Activated effector memory CD4-positive, alpha-beta T cell treated with anti-CD3 and anti-CD28 coated beads, Interleukin-2, amount 50 U/mL, for 16 hours (primary cell): ENCODE measurements at regions not wholly inside any gene's neighbourhood (a gene's known extent, or its start where the extent isn't known, plus 50 kb on each side); places are given as distances from the start of the nearest gene placed in this dataset.

Experiments used
- DNase-seq: peaks from one replicate; pipeline ENCODE4 v3.0.0-alpha.2; 2020

DNA sequence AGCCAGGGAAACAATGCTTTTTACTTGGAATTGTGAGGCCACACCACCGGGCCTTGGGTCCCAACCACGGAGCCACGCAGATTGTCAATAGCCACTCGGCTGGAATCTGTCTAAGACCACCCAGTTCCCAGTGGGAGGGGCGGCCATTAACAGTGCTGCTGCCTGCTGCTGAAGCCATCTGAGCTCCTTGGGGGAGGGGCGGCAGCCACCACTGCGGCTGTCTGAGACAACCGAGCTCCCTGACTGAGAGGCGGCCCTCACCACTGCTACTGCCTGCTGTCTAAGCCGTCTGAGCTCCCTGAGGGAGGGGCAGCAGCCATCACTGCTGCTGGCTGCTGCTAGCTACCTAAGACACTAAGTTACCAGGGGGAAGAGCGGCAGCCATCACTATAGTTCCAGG lies 64.3 kb downstream of the DMRTA2 start:
- no peak for DNase-seq

DNA sequence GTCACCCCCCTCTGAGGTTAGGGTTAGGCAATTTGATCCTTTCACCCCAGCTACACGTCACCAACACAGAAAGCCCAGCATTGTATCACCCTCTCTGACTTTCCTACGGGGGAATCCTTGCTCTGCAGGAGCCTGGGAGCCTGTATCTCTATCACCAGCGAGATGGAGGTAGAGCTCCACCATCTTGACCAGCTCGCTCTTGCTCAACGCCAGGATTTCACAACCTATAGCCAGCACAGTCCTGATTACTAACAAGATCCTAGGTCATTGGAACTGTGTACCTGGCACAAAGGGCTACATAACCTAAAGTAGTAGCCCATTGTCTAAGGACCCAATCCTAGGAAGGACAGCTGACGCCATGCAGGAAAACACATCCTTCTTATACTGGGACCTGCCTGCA lies 66.1 kb downstream of the DMRTA2 start:
- no peak for DNase-seq

DNA sequence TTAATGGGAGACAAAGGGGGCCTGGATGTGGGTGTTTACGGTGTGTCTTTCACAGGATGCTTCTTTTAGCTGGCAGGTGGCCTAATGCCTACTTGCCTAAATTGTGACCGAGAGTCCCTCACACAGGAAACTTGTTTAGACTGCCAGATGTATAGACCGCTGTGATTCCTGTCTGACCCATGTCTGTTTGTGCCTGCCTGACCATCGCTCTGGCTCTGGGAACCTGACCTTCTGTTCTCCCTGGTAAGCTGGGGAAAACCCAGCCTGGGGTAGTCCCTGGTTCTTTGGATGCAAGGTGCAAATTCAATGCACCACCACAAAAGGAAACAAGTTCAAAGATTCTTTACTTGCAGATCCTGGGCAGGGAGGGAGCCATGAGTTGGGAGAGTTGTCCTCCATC lies 68.4 kb downstream of the DMRTA2 start:
- DNase-seq = no peak

DNA sequence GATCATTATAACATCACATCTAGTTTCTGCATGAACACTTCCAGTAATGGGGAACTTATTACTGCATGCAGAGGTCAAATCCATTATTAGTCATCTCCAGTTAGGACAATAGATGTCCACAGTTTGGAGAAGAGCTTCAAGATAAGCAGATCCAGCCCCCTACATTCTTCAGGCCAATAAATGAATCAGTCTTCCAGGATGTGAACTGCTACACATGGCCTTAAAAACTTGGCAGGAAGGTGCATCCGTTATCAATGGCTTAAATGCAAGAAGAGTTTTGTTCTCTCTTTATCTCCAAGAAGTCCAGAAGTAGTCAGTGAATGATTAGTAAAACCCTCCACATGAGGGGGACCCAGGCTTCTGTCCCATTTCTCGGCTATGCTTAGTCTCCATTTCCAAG lies 70.8 kb downstream of the DMRTA2 start:
- DNase-seq = no peak

DNA sequence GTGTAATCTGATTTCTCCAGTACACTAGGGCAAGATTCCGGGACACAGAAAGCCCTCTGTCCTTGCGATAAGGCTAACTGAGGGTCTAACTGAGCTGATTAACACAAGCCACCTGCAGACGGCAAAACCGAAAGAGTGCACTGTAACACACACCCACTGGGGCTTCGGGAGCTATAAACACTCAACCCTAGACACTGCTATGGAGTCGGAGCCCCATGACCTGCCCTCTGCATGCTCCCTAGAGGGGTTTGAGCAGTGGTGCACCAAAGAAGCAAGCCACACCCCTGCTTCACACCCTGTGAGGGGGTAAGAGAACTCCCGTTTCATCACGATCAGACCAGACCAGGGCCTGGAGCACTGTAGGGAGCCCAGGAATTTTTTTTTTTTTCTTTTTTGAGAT lies 72.4 kb downstream of the DMRTA2 start:
- no peak for DNase-seq

DNA sequence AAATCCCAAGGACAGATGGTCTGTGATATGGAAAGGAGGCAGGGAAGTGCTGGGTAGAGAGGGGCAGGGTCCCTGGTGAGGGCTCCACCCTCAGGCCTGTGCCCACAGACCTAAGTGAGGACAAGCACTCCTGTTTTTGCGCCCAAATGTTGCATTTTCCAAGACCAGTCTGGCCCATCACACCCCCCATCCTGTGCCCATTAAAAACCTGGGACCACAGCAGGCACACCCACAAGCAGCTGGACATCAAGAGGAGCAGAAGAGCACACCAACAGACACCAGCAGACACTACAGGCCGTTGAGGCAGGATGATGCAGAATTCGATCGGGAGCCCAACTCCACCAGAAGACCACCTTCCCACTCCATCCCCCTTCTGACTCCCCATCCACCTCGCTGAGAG lies 72.8 kb downstream of the DMRTA2 start:
- DNase-seq = no peak

DNA sequence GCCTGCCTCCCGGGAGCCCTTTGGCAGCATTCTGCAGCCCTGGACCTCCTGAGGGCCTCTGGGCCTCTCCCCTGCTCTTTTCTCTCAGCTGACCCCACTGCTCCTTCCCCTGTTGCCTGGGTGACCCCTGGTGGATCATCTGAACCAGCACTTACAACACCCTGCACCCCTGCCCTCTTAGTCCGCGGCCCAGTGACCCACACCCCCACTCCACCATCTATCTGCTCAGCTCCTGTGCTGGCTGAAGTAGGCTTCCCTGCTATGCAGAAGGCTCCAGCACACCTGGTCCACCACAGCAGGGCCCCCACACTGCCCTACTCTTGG lies 74.0 kb downstream of the DMRTA2 start:
- DNase-seq = no peak

DNA sequence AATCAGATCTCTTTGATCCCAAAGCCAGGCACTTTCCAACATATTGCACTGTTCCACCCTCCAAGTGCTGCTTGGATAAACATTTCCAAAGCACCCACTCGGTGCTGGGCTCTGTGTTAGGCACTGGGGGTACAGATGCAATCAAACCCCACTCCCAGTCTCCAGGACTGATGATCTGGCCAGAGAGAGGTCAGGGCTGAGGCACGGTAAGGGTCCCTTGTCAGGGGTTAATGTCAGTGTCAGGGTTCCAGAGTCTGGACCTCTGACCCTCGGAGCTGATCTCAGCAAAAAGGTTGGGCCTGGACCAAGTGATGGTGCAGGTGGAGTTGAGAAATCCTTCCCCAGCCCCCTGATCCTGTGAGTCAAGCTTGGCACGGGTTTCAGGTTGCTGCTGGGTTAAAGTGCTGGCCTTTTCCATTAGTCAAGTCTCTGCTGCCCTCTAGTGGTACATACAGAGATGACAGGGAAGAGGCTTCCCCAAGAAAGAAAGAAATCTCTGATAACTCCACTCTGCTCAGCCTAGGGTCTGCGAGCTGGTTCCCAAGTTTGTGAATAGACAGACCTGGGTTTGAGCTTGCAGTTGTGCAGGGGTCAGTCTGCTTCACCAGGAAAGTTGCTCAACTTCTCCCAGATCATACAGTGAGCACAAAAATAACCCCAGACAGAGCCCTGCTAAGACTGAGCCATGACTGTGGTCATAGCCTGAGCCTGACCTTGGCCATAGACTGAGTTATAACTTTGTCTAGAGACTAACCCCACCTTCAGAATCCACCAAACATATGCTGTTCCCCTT lies 74.6 kb downstream of the DMRTA2 start:
- DNase-seq = no peak

DNA sequence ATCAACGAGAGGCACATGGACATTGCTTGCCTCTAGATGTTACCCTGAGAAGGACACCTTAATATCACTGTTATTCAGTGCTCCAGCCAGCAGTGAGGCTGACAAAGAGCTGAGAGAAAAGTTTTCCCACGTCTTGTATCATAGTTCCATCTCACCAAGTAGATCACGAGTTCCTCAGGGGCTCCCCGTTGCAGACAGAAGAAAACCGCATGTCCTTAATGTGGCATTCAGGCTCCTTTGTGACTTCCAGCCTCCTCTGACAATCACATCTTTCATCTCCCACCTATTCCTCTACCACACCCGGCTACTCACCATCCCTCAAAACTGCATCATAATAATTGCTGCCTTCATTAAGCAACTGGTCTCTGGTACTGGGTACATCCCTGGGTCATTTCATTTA lies 75.3 kb downstream of the DMRTA2 start:
- no peak for DNase-seq

DNA sequence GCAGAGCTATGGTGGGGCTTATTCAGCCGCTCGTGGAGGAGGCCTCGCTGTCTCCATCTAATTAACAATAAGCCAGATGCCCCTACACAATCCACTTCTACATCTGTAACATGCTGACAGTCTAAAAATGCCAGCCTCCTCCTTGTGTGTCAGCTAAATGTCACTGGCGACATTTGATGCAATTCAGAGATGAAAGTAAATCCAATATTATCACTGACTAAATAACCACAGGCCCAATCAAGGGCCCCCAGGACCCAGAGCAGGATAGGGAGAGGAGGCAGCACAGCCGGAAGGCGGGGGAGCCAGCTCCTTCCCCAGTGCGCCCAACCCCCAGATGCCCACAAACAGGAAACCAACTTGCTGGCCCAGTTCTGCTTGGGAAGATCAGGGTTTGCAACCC lies 76.6 kb downstream of the DMRTA2 start:
- DNase-seq = no peak

DNA sequence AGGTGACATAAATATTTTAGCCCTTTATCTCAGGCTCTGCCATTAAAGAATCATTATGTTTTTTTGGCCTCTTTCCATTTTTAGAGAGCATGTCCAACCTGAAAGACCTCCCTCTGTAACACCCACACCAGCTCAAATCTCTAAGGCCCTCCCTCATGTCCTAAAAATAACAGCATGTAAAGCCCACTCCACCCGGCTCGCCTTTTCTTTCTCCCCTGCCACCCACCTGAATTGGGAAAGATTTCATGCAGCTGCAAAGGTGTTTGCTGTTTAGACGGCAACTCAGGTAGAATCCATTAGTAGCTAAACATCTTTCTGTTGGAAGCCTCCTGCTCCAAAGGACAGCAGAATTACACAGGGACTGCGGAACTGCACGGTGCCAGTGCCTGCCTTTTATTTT lies 79.9 kb downstream of the DMRTA2 start:
- no peak for DNase-seq

DNA sequence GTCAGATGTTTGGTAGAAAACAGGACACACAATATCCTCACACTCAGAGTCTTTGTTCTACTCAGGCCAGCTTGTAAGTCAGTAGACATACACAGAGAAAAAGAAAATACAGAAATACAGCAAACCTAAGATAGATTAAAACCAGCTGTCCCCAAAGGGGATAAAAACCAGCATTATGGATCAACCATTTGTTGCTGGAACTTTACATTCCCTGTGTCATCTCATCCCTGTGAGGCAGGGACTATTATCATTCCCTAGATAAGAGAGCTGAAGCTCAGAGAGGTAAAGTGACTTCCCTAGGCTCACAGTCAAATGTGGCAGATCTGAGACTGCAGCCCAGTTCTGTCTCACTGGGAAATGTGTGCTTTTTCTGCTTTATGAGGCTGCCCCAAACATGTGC lies 80.7 kb downstream of the DMRTA2 start:
- no peak for DNase-seq

DNA sequence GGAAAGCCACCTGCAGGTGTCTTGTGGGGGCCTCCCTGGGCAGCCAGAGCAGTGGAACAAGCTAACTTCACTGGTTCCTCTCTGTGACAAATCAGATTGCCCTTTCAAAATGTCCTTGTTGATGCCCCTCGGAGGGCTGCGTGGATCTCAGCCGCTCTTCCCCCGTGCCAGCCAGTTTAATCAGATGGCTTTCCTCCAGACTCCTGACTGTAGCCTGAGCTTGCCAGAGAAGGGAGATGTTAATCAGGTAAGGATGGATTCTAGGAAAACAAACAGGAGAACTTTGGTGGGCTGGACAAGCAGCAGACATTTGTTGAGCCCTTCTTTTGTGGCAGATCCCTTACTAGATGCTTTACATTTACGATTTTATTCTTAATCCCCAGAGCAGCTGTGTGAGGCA lies 88.2 kb downstream of the DMRTA2 start:
- no peak for DNase-seq

DNA sequence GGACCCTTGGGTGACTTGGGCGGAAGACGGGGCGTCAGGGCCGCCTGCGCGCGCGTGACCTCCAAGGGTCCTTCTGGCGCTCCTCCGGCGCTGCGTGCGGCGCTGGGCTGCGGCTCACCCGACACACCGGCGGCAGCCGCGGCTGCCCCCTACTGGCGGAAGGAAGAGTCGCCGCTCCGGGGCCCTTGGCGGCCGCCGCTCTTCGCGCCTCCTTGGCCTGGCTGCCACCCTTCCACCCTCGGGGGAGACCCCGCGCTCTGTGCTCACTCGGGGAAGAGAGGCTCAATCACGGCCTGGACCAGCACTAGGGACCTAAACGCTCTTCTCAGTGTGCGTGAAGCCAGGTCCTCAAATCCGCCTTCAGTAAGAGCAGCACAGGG lies 89.7 kb downstream of the DMRTA2 start:
- DNase-seq = peak; percentile 81

DNA sequence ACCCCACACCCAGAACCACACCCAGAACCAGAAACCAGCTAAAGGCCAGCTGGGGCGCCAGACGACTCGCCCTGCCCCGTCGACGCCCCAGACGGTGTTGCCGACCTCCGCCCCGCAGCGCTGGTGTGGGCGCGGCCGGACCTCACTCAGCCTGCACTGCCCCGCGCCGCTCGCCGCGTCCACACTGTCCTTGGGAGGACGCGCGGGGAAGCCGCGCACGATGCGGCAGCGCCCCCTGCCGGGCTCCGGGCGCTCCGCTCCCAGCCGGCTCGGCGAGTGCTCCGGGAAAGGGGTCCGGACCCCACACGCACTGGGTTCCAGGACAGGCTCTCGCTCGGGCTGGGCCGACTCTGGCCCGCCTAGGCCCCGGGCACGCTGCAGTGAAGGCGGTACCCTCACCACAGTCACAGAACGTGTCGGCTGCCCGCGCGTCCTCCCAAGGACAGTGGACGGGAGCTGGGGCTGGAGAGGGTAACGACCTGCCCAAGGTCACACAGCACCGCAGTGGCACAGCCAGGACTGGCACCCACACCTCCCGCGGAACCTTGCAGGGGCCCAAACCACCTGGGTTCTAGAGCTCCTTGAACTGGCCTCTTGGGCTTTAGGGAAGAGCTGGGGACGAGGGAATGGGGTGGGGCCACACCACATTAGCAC lies 90.2 kb downstream of the DMRTA2 start:
- peak; percentile 79 for DNase-seq

DNA sequence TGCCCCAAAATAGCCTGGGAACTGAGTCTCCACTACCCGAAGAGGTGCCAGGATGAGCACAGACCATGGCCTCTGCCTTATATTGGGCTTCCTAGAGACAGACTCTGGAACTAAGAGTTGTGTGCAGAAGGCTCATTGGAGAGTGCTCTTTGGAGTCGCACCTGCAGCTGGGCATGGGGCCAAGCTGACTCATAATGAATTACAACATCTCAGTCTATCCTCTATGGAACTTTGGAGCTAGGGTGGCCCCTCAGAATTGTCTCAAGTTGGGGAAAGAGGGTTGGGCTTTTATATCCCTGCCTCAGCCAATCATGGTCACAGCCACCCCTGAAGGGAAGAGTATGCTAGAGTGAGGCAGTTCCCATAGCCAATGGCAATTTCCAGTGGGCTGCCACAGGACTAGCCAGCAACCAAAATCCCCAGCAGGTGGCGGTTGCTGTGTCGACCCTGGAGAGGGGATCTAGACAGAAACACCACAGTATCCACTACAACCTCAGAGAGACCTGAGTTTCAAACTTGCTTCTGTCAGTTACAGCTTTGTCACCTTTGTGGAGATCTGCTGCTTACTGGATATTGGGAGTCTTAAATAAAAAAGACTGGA lies 93.8 kb downstream of the DMRTA2 start:
- DNase-seq = no peak

DNA sequence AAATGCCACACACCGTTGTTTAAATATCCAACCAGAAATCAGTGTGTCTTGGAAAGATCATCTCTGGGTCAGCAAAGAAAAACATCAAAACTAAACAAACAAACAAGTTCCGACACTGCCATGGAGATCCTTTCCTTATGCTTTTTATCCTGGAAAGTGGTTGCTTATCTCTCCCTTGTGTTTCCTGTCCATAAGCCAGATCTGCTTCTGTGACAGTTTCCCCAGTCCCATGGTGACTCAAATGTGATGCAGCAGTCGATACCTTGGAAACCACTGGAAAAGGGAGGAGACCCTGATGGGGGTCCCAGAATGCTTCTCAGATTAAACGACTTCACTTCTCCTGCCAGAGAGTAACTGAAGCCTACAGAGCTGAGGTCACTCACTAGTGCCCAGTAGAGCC lies 94.7 kb downstream of the DMRTA2 start:
- no peak for DNase-seq

DNA sequence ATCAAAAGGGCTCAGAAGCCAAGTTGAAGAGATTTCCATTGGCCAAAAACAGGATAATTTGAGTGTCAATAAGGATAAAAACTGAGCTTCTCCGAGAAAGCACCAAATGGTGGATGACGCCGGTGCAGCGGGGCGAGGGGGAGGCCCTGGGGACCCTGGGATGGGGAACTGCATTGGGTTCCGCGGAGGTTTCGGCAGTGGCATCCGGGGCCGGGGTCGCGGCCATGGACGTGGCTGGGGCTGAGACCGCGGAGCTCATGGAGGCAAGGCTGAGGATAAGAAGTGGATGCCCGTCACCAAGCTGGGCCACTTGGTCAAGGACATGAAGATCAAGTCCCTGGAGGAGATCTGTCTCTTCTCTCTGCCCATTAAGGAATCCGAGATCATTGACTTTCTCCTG lies 97.2 kb downstream of the DMRTA2 start:
- no peak for DNase-seq

DNA sequence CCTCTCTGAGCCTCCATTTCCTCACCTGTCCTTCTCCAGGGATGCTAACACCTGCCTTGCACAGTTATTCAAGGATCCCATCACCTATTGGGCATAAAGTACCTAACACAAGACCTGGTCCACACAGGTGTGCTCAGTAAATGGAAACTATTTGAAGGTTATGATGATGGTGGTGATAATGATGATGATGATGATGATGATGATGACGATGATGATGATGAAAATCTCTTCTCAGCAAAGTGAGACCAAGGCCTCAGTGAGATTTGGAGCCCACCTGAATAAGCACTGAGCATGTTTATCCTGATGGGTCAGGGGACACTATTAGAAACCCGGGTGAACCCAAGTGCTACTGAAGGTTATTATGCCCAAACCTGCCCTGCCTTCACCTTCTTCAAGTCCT lies 100.7 kb downstream of the DMRTA2 start:
- DNase-seq = no peak

DNA sequence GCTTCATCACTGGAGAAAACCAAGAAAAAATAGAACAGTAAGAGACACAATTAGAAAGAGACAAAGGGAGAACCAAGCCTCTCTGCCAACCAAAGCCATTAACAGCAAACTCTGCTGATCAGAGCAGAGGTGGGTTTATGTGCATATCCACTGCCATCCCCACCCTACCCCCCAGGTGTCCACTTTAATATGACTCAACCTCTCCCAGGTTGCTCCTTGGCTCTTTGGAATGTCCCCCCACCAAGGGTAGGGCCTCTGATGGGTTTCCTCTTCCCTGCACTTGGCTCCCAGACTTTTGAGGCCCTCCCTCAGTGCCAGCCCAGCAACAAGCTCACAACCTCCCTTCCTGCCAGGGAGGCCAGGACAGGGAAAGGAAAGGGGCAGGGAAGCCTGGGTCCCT lies 104.8 kb downstream of the DMRTA2 start:
- DNase-seq = no peak

DNA sequence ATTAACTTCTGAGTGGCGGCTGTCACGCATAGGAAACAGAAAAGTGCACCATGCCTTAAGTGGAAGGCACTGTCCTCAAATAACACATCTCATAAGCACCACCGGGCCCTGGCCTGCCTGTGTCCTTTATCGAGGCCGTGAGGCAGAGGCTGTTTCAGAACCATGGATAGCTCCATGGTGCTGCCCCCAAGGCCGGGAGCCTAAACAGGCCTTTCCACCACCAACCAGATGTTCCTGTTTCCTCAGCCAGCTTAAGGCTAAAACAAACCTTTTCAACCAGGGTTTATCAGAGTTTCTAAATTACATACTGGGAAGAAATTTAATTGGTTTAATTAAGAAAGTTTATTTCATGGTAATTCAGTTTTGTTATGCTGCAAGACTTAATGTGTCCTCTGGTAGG lies 114.4 kb downstream of the DMRTA2 start:
- no peak for DNase-seq

DNA sequence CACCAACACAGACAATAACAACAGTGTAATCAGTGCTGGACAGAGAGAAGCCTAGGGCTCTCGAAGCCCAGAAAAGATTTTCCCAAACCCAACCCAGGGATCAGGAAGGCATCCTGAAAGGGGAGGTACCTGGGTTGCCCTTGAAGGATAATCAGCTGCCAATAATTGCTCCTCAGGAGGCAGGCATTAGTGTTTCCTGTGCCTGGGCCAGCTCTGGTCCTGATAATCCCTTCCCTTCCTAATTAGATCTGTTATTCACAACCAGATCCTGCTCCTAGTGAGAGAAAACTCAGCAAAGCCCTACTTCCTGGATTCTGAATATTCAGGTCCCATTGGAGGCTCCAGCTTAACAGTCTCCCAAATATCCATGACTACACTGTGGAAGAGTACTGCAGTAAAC lies 117.4 kb downstream of the DMRTA2 start:
- DNase-seq = no peak

DNA sequence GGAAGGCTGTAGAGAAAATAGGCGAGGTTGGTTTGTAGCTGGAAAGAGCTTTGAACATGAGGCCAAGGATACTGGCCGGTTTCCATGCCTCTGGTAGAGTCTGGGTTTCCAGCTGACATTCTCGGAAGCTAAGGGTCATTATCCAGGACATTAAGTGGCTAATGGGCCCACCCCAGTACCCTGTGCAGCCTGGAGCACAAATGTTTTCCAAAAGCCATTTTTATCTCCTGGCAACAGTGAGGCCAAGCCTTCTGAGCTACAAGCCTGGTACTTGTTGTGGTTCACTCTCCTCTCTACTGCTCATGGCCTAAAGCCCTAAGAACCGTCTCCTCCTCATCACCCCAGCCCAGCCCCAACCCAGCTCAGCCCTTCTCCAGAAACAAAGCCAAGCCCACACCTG lies 122.9 kb downstream of the DMRTA2 start:
- no peak for DNase-seq

DNA sequence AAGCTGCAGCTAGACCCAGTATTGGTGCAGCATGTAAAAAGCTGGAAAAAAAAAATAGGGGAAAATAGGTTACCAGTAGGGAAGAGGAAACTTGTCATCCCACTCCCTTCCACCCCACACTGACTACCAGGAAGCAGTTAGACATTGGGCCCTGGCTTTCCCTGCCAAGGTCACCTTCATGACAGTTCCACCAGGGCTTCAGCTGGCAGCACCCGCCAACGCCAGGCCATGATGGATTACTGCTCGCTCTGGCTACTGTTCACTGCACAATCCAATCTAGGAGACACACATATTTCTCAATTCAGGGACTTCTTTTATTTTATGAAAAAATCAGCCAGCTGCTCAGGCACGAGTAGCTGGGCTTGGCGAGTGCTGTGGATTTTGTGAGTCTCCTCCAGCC lies 127.7 kb downstream of the DMRTA2 start:
- no peak for DNase-seq

DNA sequence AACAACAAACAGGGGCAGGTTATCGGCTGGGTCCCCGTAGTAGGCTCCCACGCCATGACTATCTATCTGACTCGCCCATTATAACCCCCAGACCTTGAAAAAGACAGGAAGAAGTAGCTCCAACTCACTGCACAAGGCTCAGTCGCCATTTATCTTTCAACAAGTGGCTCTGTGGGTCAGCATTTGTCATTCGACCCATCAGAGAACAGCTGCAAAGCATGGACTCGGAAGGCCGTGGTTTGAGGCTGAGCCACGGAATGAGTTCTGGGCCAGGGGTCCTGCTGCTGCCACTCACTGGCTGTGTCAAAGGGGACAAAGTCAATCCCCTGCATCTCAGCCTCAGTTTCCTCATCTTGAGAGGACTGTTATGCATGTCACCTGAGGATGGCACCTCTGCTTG lies 131.0 kb downstream of the DMRTA2 start:
- DNase-seq = no peak
